ENCODE measurements at regions not wholly inside any gene's neighbourhood (a gene's known extent, or its start where the extent isn't known, plus 50 kb on each side); places are given as distances from the start of the nearest gene placed in this dataset.
"Not testable (repeated sequence)": the region's sequence is repeated elsewhere in the genome, so short reads cannot be mapped to it uniquely, and the experiment has no call there.

DNA sequence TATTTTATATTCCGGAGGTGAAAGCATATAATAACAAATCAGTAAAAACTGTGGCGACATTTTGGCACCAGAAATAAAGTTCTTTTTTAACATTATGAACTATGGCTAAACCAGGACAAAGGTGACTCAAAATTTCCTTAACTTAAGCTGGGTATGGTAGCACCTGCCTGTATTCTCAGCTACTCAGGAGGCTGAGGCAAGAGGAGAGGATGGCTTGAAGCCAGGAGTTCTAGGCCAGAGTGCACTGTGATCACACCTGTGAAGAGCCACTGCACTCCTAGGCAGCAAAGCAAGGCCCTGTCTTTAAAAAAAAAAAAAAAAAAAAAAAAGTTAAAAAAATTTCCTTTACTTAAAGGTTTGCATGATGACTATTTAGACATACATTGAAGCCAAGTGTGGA lies 63.0 kb upstream of the KIF2A start:
- H3K27ac ChIP-seq; POLR2A ChIA-PET (ENCODE audit: low non-redundant PET); CTCF ChIA-PET; DNase-seq (ENCODE audit: low spot score): not testable (repeated sequence)

DNA sequence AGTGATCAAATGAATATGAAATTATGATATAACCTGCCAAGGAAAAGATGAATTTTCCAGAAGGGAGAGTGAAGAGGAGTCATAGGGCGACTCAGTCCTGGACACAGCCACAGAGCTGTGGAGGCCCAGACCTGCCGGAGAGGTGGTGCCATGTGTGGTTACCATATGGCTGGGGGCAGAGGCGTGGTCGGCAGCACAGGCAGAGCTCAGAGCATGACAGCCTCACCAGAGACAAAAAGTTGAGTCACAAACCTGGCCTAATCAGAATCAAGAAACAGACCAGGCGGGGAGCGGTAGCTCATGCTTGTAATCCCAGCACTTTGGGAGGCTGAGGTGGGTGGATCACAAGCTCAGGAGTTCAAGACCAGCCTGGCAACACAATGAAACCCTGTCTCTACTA lies 57.8 kb upstream of the KIF2A start:
- DNase-seq (ENCODE audit: low spot score); CTCF ChIA-PET; POLR2A ChIA-PET (ENCODE audit: low non-redundant PET): not testable (repeated sequence)
- H3K27ac ChIP-seq, result peak overlapping the region; percentile 45

DNA sequence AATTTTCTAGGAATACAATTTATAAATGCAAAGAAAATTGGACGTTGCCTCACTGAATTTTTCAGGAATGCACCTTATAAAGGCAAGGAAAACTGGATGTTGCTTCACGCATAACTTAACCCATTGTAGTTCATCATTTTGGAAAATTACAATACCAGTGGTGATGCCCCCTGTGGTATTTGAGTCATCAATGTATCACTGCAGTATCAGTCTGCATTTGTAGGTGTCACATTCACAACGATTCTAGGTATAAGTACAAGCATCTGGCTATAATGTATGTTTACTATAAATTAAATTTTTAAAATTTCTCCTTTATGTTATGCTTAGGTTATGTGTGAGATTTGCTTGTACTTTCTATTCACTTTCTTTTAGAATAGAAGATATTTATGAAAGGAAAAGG lies 55.9 kb upstream of the KIF2A start:
- H3K27ac ChIP-seq; POLR2A ChIA-PET (ENCODE audit: low non-redundant PET); DNase-seq (ENCODE audit: low spot score); CTCF ChIA-PET: not testable (repeated sequence)

DNA sequence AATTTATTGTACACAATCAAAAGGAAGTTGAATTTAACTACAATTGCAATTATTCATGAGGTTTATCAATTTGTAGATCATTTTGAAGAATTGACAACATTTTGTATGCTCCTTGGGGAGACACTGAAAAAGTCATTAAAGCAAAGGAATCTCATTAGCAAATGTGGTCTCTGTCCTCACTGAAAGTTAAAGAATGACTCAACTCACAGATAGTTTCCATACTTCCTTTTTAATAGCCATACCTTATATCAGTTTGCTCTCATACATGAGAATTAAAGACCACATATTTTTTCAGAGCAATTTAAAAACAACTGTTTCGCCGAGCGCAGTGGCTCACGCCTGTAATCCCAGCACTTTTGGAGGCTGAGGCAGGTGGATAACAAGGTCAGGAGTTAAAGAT lies 55.1 kb upstream of the KIF2A start:
- POLR2A ChIA-PET (ENCODE audit: low non-redundant PET); H3K27ac ChIP-seq; DNase-seq (ENCODE audit: low spot score): not testable (repeated sequence)
- CTCF ChIA-PET, result interaction anchor here (0.7 kb wide), 1 partner anchor 99 kb away, joined by 3 read pairs; no protein-coding TSS in a partner anchor

DNA sequence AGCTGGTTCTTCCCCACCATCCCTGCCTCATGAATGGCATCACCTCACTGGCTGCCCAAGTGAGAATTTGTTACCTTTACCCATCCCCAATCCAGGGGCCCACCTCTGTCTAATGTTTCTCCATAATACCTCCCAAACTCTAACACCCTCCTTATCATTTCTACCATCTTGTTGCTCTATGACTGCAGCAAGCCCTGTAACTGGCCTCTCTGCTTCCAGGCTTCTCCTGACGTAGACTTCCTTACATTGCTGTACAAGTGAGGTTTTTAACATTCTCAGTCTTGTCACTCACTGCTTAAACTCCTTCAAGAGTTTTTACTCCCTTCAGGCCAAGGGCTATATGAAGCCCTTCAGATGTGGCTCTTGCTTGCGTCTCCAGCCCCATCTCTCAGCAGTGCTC lies 53.5 kb upstream of the KIF2A start:
- DNase-seq (ENCODE audit: low spot score); H3K27ac ChIP-seq; POLR2A ChIA-PET (ENCODE audit: low non-redundant PET): not testable (repeated sequence)
- CTCF ChIA-PET, result interaction anchor here (0.6 kb wide), 1 partner anchor 43 kb away, joined by 5 read pairs; no protein-coding TSS in a partner anchor

DNA sequence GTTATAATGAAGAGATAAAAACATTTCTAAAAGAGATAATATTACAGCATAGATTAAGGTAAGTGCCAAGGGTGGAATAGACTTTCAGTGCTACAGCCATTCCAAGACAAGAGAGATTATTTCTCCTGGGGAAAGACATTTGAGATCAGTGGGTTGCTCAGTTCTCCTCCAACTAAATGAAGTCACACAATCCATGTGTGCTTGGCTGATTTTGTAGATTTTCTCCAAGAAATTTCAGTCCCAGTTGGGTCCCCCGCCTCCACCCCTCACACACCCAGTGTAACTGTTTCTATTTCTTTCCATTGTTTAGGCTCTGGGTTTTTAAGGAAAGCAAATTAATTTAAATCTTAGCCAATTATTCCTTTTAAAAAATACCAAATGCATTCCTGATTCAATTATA lies 50.5 kb upstream of the KIF2A start:
- CTCF ChIA-PET; POLR2A ChIA-PET (ENCODE audit: low non-redundant PET): not testable (repeated sequence)

DNA sequence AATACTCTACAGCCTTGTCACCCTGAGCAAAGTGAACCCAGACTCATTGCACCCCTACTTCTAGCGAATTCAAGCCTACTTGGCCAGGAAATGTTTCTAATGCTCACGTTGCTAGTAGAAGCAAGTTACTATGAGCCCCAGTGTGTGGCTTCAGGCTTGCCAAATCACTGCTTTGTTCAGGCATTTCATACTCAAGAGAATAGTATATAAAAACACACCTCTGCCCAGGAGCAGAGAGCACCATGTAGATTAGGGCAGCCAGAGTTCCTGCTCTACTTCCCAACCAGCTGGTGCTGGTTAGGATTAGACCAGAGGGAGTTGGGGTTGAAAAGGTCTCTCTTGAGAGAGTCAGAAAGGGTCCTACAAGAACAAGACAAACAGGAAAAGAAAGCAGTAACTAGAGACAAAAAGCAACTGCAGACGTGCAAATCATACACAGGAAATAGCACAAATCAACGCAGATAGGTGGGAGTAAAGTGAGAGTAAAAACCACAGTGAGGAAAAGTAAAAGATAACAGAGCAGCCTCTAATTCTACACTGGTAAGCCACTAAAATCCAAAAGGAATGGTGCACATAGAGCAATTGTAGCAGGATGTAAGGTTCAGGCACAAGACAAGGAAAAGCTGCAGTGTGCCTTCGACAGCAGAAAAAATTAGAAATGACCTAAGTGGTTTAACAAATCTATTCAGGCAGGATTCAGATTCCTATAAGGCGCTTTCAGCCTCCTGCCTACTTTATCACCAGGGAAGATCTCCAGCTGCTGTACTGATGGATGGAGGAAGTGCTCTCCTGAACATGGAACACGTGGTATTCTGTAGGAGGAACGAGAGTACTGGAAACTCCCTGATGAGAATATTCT lies 49.6 kb upstream of the KIF2A start:
- POLR2A ChIA-PET (ENCODE audit: low non-redundant PET), result no interaction called here
- CTCF ChIA-PET, result no interaction called here
- H3K27ac ChIP-seq, result no peak overlapping the region
- DNase-seq (ENCODE audit: low spot score), result no peak
- TF ChIP-seq, protein P1, sequence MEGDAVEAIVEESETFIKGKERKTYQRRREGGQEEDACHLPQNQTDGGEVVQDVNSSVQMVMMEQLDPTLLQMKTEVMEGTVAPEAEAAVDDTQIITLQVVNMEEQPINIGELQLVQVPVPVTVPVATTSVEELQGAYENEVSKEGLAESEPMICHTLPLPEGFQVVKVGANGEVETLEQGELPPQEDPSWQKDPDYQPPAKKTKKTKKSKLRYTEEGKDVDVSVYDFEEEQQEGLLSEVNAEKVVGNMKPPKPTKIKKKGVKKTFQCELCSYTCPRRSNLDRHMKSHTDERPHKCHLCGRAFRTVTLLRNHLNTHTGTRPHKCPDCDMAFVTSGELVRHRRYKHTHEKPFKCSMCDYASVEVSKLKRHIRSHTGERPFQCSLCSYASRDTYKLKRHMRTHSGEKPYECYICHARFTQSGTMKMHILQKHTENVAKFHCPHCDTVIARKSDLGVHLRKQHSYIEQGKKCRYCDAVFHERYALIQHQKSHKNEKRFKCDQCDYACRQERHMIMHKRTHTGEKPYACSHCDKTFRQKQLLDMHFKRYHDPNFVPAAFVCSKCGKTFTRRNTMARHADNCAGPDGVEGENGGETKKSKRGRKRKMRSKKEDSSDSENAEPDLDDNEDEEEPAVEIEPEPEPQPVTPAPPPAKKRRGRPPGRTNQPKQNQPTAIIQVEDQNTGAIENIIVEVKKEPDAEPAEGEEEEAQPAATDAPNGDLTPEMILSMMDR (conservative IDR thresholded peaks at IDR 0.05; ENCODE audit: low read depth), result no peak

More for the DNA sequence above, 50.5 kb upstream of the KIF2A start:
- not testable (repeated sequence) for H3K27ac ChIP-seq; DNase-seq (ENCODE audit: low spot score)
